ENCODE measurements at regions not wholly inside any gene's neighbourhood (a gene's known extent, or its start where the extent isn't known, plus 50 kb on each side); places are given as distances from the start of the nearest gene placed in this dataset.
"Not testable (repeated sequence)": the region's sequence is repeated elsewhere in the genome, so short reads cannot be mapped to it uniquely, and the experiment has no call there.

- ATAC-seq; H3K27me3 ChIP-seq (ENCODE audit: control insufficient read depth, insufficient read depth, low read length); CTCF ChIA-PET; POLR2A ChIA-PET; H3K9me3 ChIP-seq (ENCODE audit: control insufficient read depth, insufficient read depth, low read depth, low read length); BruUV-seq (replicated peaks); H3K4me3 ChIP-seq (ENCODE audit: low read depth in 2 of 2, low read length in 2 of 2); H3K36me3 ChIP-seq (ENCODE audit: control insufficient read depth, insufficient read depth, low read length); DNase-seq (ENCODE audit: low read depth, low spot score); H3K4me1 ChIP-seq (ENCODE audit: control insufficient read depth, insufficient read depth, low read length); in situ Hi-C loops (cut with HindIII; ENCODE audit: low pct_unique_long_range_greater_than_20kb, low sequenced_read_pairs); intact Hi-C loops (cut with micrococcal nuclease; ENCODE audit: unreplicated experiment); H3K27ac ChIP-seq (ENCODE audit: low read length): not testable (repeated sequence)
These were observed 858.8 kb downstream of the TUBA3C start for GRCh38 chr13:18322821-18323220.

- H3K4me1 ChIP-seq (ENCODE audit: control insufficient read depth, insufficient read depth, low read length) = not testable (repeated sequence)
These were observed 862.0 kb downstream of the TUBA3C start for GRCh38 chr13:18319653-18320052.

GRCh38 chr13:18303240-18303813 lies 878.3 kb downstream of the TUBA3C start:
- in situ Hi-C loops (cut with HindIII; ENCODE audit: low pct_unique_long_range_greater_than_20kb, low sequenced_read_pairs); H3K4me1 ChIP-seq (ENCODE audit: control insufficient read depth, insufficient read depth, low read length); H3K4me3 ChIP-seq (ENCODE audit: low read depth in 2 of 2, low read length in 2 of 2); DNase-seq (ENCODE audit: low read depth, low spot score); H3K27me3 ChIP-seq (ENCODE audit: control insufficient read depth, insufficient read depth, low read length); H3K27ac ChIP-seq (ENCODE audit: low read length); BruUV-seq (replicated peaks); ATAC-seq; CTCF ChIA-PET; H3K9me3 ChIP-seq (ENCODE audit: control insufficient read depth, insufficient read depth, low read depth, low read length); POLR2A ChIA-PET; intact Hi-C loops (cut with micrococcal nuclease; ENCODE audit: unreplicated experiment); H3K36me3 ChIP-seq (ENCODE audit: control insufficient read depth, insufficient read depth, low read length): not testable (repeated sequence)

More at GRCh38 chr13:18319653-18320052, 862.0 kb downstream of the TUBA3C start:
- H3K9me3 ChIP-seq (ENCODE audit: control insufficient read depth, insufficient read depth, low read depth, low read length); BruUV-seq (replicated peaks); DNase-seq (ENCODE audit: low read depth, low spot score); ATAC-seq; H3K4me3 ChIP-seq (ENCODE audit: low read depth in 2 of 2, low read length in 2 of 2); POLR2A ChIA-PET; H3K27me3 ChIP-seq (ENCODE audit: control insufficient read depth, insufficient read depth, low read length); in situ Hi-C loops (cut with HindIII; ENCODE audit: low pct_unique_long_range_greater_than_20kb, low sequenced_read_pairs); H3K36me3 ChIP-seq (ENCODE audit: control insufficient read depth, insufficient read depth, low read length); intact Hi-C loops (cut with micrococcal nuclease; ENCODE audit: unreplicated experiment); CTCF ChIA-PET; H3K27ac ChIP-seq (ENCODE audit: low read length): not testable (repeated sequence)

GRCh38 chr13:18300968-18301367 lies 880.7 kb downstream of the TUBA3C start:
- POLR2A ChIA-PET; CTCF ChIA-PET; H3K4me3 ChIP-seq (ENCODE audit: low read depth in 2 of 2, low read length in 2 of 2): not testable (repeated sequence)

GRCh38 chr13:18297359-18297758 lies 884.3 kb downstream of the TUBA3C start:
- H3K27ac ChIP-seq (ENCODE audit: low read length); H3K4me1 ChIP-seq (ENCODE audit: control insufficient read depth, insufficient read depth, low read length); POLR2A ChIA-PET; H3K36me3 ChIP-seq (ENCODE audit: control insufficient read depth, insufficient read depth, low read length); CTCF ChIA-PET; H3K9me3 ChIP-seq (ENCODE audit: control insufficient read depth, insufficient read depth, low read depth, low read length); BruUV-seq (replicated peaks); DNase-seq (ENCODE audit: low read depth, low spot score); intact Hi-C loops (cut with micrococcal nuclease; ENCODE audit: unreplicated experiment); ATAC-seq; H3K4me3 ChIP-seq (ENCODE audit: low read depth in 2 of 2, low read length in 2 of 2); H3K27me3 ChIP-seq (ENCODE audit: control insufficient read depth, insufficient read depth, low read length); in situ Hi-C loops (cut with HindIII; ENCODE audit: low pct_unique_long_range_greater_than_20kb, low sequenced_read_pairs): not testable (repeated sequence)

More at GRCh38 chr13:18300968-18301367, 880.7 kb downstream of the TUBA3C start:
- H3K9me3 ChIP-seq (ENCODE audit: control insufficient read depth, insufficient read depth, low read depth, low read length); H3K27me3 ChIP-seq (ENCODE audit: control insufficient read depth, insufficient read depth, low read length); DNase-seq (ENCODE audit: low read depth, low spot score); intact Hi-C loops (cut with micrococcal nuclease; ENCODE audit: unreplicated experiment); in situ Hi-C loops (cut with HindIII; ENCODE audit: low pct_unique_long_range_greater_than_20kb, low sequenced_read_pairs); H3K36me3 ChIP-seq (ENCODE audit: control insufficient read depth, insufficient read depth, low read length); H3K4me1 ChIP-seq (ENCODE audit: control insufficient read depth, insufficient read depth, low read length); ATAC-seq; BruUV-seq (replicated peaks); H3K27ac ChIP-seq (ENCODE audit: low read length): not testable (repeated sequence)

- H3K27me3 ChIP-seq (ENCODE audit: control insufficient read depth, insufficient read depth, low read length); in situ Hi-C loops (cut with HindIII; ENCODE audit: low pct_unique_long_range_greater_than_20kb, low sequenced_read_pairs); BruUV-seq (replicated peaks); CTCF ChIA-PET; H3K27ac ChIP-seq (ENCODE audit: low read length); DNase-seq (ENCODE audit: low read depth, low spot score); H3K4me3 ChIP-seq (ENCODE audit: low read depth in 2 of 2, low read length in 2 of 2); intact Hi-C loops (cut with micrococcal nuclease; ENCODE audit: unreplicated experiment); ATAC-seq; POLR2A ChIA-PET; H3K36me3 ChIP-seq (ENCODE audit: control insufficient read depth, insufficient read depth, low read length); H3K4me1 ChIP-seq (ENCODE audit: control insufficient read depth, insufficient read depth, low read length); H3K9me3 ChIP-seq (ENCODE audit: control insufficient read depth, insufficient read depth, low read depth, low read length): not testable (repeated sequence)
These were observed 885.0 kb downstream of the TUBA3C start for GRCh38 chr13:18296617-18297016.

- DNase-seq (ENCODE audit: low read depth, low spot score); H3K4me1 ChIP-seq (ENCODE audit: control insufficient read depth, insufficient read depth, low read length); CTCF ChIA-PET; H3K4me3 ChIP-seq (ENCODE audit: low read depth in 2 of 2, low read length in 2 of 2); H3K9me3 ChIP-seq (ENCODE audit: control insufficient read depth, insufficient read depth, low read depth, low read length); H3K36me3 ChIP-seq (ENCODE audit: control insufficient read depth, insufficient read depth, low read length); in situ Hi-C loops (cut with HindIII; ENCODE audit: low pct_unique_long_range_greater_than_20kb, low sequenced_read_pairs); intact Hi-C loops (cut with micrococcal nuclease; ENCODE audit: unreplicated experiment); H3K27me3 ChIP-seq (ENCODE audit: control insufficient read depth, insufficient read depth, low read length); ATAC-seq; H3K27ac ChIP-seq (ENCODE audit: low read length); POLR2A ChIA-PET; BruUV-seq (replicated peaks): not testable (repeated sequence)
These were observed 887.3 kb downstream of the TUBA3C start for GRCh38 chr13:18294311-18294710.

GRCh38 chr13:18286848-18287247 lies 894.8 kb downstream of the TUBA3C start:
- H3K4me3 ChIP-seq (ENCODE audit: low read depth in 2 of 2, low read length in 2 of 2); H3K9me3 ChIP-seq (ENCODE audit: control insufficient read depth, insufficient read depth, low read depth, low read length); H3K4me1 ChIP-seq (ENCODE audit: control insufficient read depth, insufficient read depth, low read length); H3K27ac ChIP-seq (ENCODE audit: low read length); POLR2A ChIA-PET; BruUV-seq (replicated peaks); CTCF ChIA-PET; in situ Hi-C loops (cut with HindIII; ENCODE audit: low pct_unique_long_range_greater_than_20kb, low sequenced_read_pairs); ATAC-seq; H3K27me3 ChIP-seq (ENCODE audit: control insufficient read depth, insufficient read depth, low read length); H3K36me3 ChIP-seq (ENCODE audit: control insufficient read depth, insufficient read depth, low read length); DNase-seq (ENCODE audit: low read depth, low spot score); intact Hi-C loops (cut with micrococcal nuclease; ENCODE audit: unreplicated experiment): not testable (repeated sequence)
